GM12873 (cell line): ENCODE measurements at regions not wholly inside any gene's neighbourhood (a gene's known extent, or its start where the extent isn't known, plus 50 kb on each side); places are given as distances from the start of the nearest gene placed in this dataset.

Experiments used
- TF ChIP-seq, protein P1 (sequence below): IDR thresholded peaks from 2 replicates; pipeline ENCODE4 v1.5.1; 2012; ENCODE audit warnings: low read depth, mild to moderate bottlenecking, moderate library complexity, low read length, control low read depth; ENCODE audit not compliant: insufficient read depth; ENCODE audit errors: missing control alignments

DNA sequence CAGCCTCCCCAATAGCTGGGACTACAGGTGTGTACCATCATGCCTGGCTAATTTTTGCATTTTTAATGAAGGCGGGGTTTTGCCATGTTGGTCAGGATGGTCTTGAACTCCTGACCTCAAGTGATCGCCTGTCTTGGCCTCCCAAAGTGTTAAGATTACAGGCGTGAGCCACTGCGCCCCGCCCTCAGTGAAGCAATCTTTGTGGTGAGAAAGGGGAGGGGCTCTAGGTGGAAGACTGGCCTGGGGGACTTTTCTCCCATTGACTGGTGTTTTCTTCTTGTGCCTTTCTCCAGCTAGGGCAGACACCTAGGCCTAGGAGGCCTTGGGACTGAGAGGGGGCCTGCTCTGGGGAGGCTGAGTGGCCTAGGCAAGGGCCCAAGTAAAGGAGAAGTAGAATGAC lies 84.1 kb downstream of the DNAAF9 start:
- TF ChIP-seq, protein P1, sequence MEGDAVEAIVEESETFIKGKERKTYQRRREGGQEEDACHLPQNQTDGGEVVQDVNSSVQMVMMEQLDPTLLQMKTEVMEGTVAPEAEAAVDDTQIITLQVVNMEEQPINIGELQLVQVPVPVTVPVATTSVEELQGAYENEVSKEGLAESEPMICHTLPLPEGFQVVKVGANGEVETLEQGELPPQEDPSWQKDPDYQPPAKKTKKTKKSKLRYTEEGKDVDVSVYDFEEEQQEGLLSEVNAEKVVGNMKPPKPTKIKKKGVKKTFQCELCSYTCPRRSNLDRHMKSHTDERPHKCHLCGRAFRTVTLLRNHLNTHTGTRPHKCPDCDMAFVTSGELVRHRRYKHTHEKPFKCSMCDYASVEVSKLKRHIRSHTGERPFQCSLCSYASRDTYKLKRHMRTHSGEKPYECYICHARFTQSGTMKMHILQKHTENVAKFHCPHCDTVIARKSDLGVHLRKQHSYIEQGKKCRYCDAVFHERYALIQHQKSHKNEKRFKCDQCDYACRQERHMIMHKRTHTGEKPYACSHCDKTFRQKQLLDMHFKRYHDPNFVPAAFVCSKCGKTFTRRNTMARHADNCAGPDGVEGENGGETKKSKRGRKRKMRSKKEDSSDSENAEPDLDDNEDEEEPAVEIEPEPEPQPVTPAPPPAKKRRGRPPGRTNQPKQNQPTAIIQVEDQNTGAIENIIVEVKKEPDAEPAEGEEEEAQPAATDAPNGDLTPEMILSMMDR = no peak

- TF ChIP-seq, protein P1 = no peak
Measured at GRCh38 chr20:3318226-3318884, 79.4 kb upstream of the SLC4A11 start.

DNA sequence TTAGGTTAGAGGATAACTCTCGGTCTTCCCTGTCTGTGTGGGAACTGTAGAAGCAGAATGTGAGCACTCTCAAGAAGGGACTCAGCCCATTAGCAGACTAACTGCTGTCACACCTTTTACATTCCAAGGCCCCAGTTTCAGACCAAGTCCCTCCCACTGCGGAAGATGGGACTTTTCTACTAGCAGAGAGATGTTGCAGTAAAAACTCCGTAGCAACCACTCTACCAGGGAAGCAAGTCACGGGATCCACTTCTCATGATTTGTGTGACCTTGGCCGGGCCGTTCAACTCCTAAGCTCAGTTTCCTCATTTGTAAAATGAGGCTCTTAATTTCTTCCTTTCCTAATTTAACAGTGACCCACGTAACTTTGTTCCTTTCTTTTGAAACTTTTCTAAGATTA lies 77.1 kb upstream of the SLC4A11 start:
- TF ChIP-seq, protein P1 = no peak

DNA sequence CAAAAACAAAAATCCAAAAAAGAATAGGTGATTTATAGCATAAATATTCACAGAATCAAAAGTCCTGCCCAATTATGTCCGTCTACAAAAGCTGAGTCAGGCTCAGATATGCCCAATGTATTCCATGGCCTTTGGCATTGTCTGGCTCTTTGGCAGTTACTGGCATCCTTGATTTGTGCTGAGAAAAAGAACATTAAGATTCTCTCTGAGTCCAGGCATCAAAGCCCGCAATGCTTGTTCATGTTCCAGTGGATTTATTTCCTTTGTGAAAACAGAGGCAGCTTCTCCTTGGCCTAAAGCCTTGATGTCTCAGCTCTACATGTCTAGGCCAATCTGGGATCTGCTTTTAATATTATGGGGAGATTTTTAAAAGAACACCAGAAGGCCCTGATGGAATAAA lies 76.1 kb upstream of the SLC4A11 start:
- TF ChIP-seq, protein P1 = no peak

DNA sequence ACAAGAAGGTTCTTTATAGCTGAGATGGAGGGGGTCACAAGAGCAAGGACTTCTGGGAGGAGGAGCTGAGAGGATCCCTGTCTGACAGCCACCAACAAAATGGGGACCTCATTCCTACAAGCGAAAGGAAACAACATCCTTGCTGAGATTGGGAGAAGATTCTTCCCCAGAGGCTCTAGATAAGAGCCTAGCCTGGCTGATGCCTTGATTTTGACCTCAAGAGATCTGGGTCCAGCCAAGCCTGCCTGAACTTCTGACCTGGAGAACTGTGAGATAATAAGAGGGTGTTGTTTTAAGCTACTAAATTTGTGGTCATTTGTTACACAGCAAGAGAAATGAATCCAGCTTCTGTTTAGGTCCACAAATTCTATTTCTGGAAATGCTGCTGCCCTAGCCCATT lies 75.4 kb upstream of the SLC4A11 start:
- TF ChIP-seq, protein P1 = no peak

GRCh38 chr20:3313683-3314065 lies 74.7 kb upstream of the SLC4A11 start:
- TF ChIP-seq, protein P1 = peak; percentile 33

DNA sequence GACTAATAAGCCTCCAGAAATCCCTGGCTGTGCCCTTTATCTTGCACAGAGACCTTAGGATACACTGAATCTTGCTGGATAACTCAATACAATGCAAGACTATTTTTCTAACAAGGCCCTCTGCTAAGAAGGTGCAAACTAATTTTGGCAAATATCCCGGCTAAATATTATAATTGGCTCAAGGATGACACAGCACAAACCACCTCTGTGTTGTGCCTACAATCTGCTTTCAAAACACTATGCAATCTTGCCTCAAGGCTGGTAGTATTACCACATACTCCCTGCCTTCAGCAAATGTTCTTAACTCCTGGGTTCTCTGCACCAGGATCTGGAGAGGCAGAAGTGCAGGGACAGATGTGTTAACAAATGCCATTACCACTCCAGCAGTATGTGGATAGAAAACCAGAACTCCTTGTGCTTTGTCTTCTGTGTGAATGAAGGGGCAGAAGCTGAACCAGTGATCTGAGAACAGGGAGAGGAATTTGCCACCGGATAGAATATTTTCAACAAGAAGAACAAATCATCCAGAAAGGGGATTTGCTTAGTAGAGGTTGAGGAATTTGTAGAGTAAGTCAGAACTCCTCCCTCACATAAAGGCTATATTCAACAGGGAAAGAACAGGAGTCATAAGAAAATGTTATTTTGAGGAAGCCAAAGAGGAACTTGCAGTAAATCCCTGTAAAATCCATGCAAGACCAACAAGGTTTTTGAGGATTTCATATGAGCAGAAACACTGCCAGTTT lies 74.1 kb upstream of the SLC4A11 start:
- TF ChIP-seq, protein P1 = no peak
